Upper lobe of left lung (tissue), 6 donors: ENCODE measurements at regions not wholly inside any gene's neighbourhood (a gene's known extent, or its start where the extent isn't known, plus 50 kb on each side); places are given as distances from the start of the nearest gene placed in this dataset.

Experiments
- ATAC-seq, 2 donors: fragments of 200-7000 bp; cut with Tn5 transposase; one replicate each; pipeline ENCODE4 v1.9.1; 2022; ENCODE audit warnings: mild to moderate bottlenecking in 2 of 2, moderate library complexity in 2 of 2; ENCODE audit not compliant: low FRiP score in 2 of 2
- DNase-seq, 2 donors: peaks; one replicate each; pipeline ENCODE4 v3.0.0-alpha.2; 2019 to 2020
- H3K27ac ChIP-seq, 4 donors: fragments of 200-600 bp; sonication (generic); one replicate each; pipeline ENCODE4 v1.5.1; 2016 to 2019
- H3K27me3 ChIP-seq, 4 donors: fragments of 200-600 bp; sonication (generic); one replicate each; pipeline ENCODE4 v1.5.1; 2017 to 2019
- H3K36me3 ChIP-seq, 4 donors: fragments of 200-600 bp; sonication (generic); one replicate each; pipeline ENCODE4 v1.5.1; 2016 to 2019
- H3K4me1 ChIP-seq, 4 donors: fragments of 200-600 bp; sonication (generic); one replicate each; pipeline ENCODE4 v1.5.1; 2018 to 2019
- H3K4me3 ChIP-seq, 4 donors: fragments of 200-600 bp; sonication (generic); one replicate each; pipeline ENCODE4 v1.5.1; 2017 to 2019; ENCODE audit warnings: mild to moderate bottlenecking in 2 of 4, moderate library complexity in 1 of 4
- H3K9me3 ChIP-seq, 4 donors: fragments of 200-600 bp; sonication (generic); one replicate each; pipeline ENCODE4 v1.5.1; 2018 to 2019
- EP300 ChIP-seq, 4 donors: sonication (generic); formaldehyde crosslinking; IDR thresholded peaks; one replicate each; pipeline ENCODE4 v1.5.1; 2017; ENCODE audit warnings: antibody characterized with exemption in 4 of 4, control low read depth in 2 of 4
- POLR2A ChIP-seq, 4 donors: fragments of 450-650 bp; IDR thresholded peaks; one replicate each; pipeline ENCODE4 v1.5.1; 2016 to 2017; ENCODE audit warnings: antibody characterized with exemption in 4 of 4, mild to moderate bottlenecking in 2 of 4
- POLR2AphosphoS5 ChIP-seq, 2 donors: sonication (generic); formaldehyde crosslinking; IDR thresholded peaks; one replicate each; pipeline ENCODE4 v1.5.1; 2017; ENCODE audit warnings: antibody characterized with exemption in 2 of 2
- WGBS, 2 donors: methylation state at CpG; one replicate each; pipeline ENCODE4 v1.1.5; 2017 to 2018; 5-methylcytosine and 5-hydroxymethylcytosine counted together
- TF ChIP-seq, protein P1 (sequence below), 6 experiments: fragments of 450-650 bp in 4 of 6; fragments of 200-600 bp in 2 of 6; sonication (generic) in 2 of 6; IDR thresholded peaks; one replicate each; pipeline ENCODE4 v1.5.1; 2016 to 2019; ENCODE audit warnings: antibody characterized with exemption in 6 of 6
- donor health status: DM: no; HTN: no; CAD: no; lungs with moderate emphysema.
- donor health status: DM: no; HTN: yes; CAD: no; lungs with severe emphysema.

- Histone ChIP-seq H3K4me3 (no peak overlapping the region), H3K27me3 (no peaks in the 10 kb centered on the region), H3K36me3 (no peaks in the 10 kb centered on the region), H3K4me1 (no peaks in the 10 kb centered on the region), H3K27ac (no peak overlapping the region), H3K9me3 (peaks cover 0 to 4% (median 0%) of the 10 kb centered on the region in 4 donors)
- ATAC-seq, result no peak
- DNase-seq, result no peak
- 96% methylated on average over 2 of the region's 2 CpGs for WGBS, 2 donors
- no peak for TF ChIP-seq POLR2A (IDR thresholded peaks at IDR 0.05)
- no peak for TF ChIP-seq EP300 (IDR thresholded peaks at IDR 0.05)
- no peak for TF ChIP-seq POLR2AphosphoS5 (IDR thresholded peaks at IDR 0.05)
- TF ChIP-seq, protein P1, sequence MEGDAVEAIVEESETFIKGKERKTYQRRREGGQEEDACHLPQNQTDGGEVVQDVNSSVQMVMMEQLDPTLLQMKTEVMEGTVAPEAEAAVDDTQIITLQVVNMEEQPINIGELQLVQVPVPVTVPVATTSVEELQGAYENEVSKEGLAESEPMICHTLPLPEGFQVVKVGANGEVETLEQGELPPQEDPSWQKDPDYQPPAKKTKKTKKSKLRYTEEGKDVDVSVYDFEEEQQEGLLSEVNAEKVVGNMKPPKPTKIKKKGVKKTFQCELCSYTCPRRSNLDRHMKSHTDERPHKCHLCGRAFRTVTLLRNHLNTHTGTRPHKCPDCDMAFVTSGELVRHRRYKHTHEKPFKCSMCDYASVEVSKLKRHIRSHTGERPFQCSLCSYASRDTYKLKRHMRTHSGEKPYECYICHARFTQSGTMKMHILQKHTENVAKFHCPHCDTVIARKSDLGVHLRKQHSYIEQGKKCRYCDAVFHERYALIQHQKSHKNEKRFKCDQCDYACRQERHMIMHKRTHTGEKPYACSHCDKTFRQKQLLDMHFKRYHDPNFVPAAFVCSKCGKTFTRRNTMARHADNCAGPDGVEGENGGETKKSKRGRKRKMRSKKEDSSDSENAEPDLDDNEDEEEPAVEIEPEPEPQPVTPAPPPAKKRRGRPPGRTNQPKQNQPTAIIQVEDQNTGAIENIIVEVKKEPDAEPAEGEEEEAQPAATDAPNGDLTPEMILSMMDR (IDR thresholded peaks at IDR 0.05), result no peak
These were observed 652.0 kb upstream of the ZNF608 start for GRCh38 chr5:125398466-125398865.

- 94 to 95% methylated on average over 3 of the region's 3 CpGs for WGBS, 2 donors
- H3K27ac ChIP-seq, result no peak overlapping the region
- no peaks in the 10 kb centered on the region for H3K36me3 ChIP-seq
- no peak for DNase-seq
- ATAC-seq, result no peak
- TF ChIP-seq POLR2A (IDR thresholded peaks at IDR 0.05) (no peak), EP300 (IDR thresholded peaks at IDR 0.05) (no peak), POLR2AphosphoS5 (IDR thresholded peaks at IDR 0.05) (no peak)
- TF ChIP-seq, protein P1 (IDR thresholded peaks at IDR 0.05), result no peak
- H3K27me3 ChIP-seq, result no peaks in the 10 kb centered on the region
- H3K4me1 ChIP-seq, result no peaks in the 10 kb centered on the region
- peaks cover 0 to 4% (median 0%) of the 10 kb centered on the region in 4 donors for H3K9me3 ChIP-seq
- H3K4me3 ChIP-seq, result no peak overlapping the region
These were observed 653.4 kb upstream of the ZNF608 start for GRCh38 chr5:125399885-125400284.

GRCh38 chr5:125401724-125402622 lies 655.5 kb upstream of the ZNF608 start:
- 74 to 76% methylated on average over 5 of the region's 5 CpGs for WGBS, 2 donors
- Histone ChIP-seq H3K36me3 (no peaks in the 10 kb centered on the region), H3K27me3 (no peaks in the 10 kb centered on the region), H3K9me3 (no peaks in the 10 kb centered on the region), H3K4me1 (no peaks in the 10 kb centered on the region), H3K27ac (no peak overlapping the region), H3K4me3 (no peak overlapping the region)
- DNase-seq (no peak), ATAC-seq (no peak)
- no peak for TF ChIP-seq POLR2AphosphoS5 (IDR thresholded peaks at IDR 0.05)
- no peak for TF ChIP-seq EP300 (IDR thresholded peaks at IDR 0.05)
- TF ChIP-seq, protein P1 (IDR thresholded peaks at IDR 0.05), result no peak
- no peak for TF ChIP-seq POLR2A (IDR thresholded peaks at IDR 0.05)

DNA sequence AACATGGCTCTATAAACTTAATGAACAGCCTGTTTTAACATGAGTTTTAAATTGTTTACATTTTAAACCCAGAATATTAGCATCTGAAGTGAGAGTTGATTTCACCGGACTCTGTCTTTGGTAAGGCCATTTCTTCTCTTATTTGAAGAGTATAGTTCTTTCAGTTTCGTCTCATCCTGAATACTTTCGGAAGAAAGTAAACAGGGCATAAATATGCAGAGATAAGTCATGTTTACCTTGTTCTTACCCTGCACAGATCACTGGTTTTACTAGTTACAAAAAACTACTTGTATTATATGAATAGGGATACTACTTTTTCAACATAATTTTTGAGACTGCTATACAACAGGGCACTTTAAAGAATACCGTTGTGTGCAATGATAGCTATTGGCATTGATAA lies 656.3 kb upstream of the ZNF608 start:
- Histone ChIP-seq H3K36me3 (no peaks in the 10 kb centered on the region), H3K27me3 (no peaks in the 10 kb centered on the region), H3K4me1 (no peaks in the 10 kb centered on the region), H3K4me3 (no peak overlapping the region), H3K27ac (no peak overlapping the region), H3K9me3 (no peaks in the 10 kb centered on the region)
- DNase-seq (no peak), ATAC-seq (no peak)
- no peak for TF ChIP-seq EP300 (IDR thresholded peaks at IDR 0.05)
- no peak for TF ChIP-seq POLR2AphosphoS5 (IDR thresholded peaks at IDR 0.05)
- no peak for TF ChIP-seq POLR2A (IDR thresholded peaks at IDR 0.05)
- TF ChIP-seq, protein P1 (IDR thresholded peaks at IDR 0.05), result no peak
- 60 to 68% methylated on average over 4 of the region's 4 CpGs for WGBS, 2 donors
